Hippocampal formation (tissue), 2 donors: ENCODE measurements at regions not wholly inside any gene's neighbourhood (a gene's known extent, or its start where the extent isn't known, plus 50 kb on each side); places are given as distances from the start of the nearest gene placed in this dataset.

Experiments
- DNase-seq, 2 donors: peaks; one replicate each; lab custom pipeline; 2025; lab: John Stamatoyannopoulos, UW

- no peak for DNase-seq
Observed at GRCh38 chr2:6744038-6744437, 121.7 kb downstream of the CMPK2 start.

GRCh38 chr2:6747433-6747832 is 118.3 kb downstream of the CMPK2 start:
- DNase-seq = no peak

- no peak for DNase-seq
Observed at GRCh38 chr2:6748406-6749067, 117.2 kb downstream of the CMPK2 start.

GRCh38 chr2:6749962-6750361 is 115.7 kb downstream of the CMPK2 start:
- DNase-seq = no peak

- no peak for DNase-seq
Observed at GRCh38 chr2:6750411-6751158, 115.1 kb downstream of the CMPK2 start.

GRCh38 chr2:6754419-6754818 is 111.3 kb downstream of the CMPK2 start:
- no peak for DNase-seq

- no peak for DNase-seq
Observed at GRCh38 chr2:6755456-6755855, 110.3 kb downstream of the CMPK2 start.

- no peak for DNase-seq
Observed at GRCh38 chr2:6757215-6757614, 108.5 kb downstream of the CMPK2 start.

GRCh38 chr2:6759689-6760088 is 106.0 kb downstream of the CMPK2 start:
- DNase-seq = no peak

GRCh38 chr2:6760132-6760531 is 105.6 kb downstream of the CMPK2 start:
- DNase-seq = no peak

- DNase-seq = no peak
Observed at GRCh38 chr2:6764968-6765723, 100.6 kb downstream of the CMPK2 start.

GRCh38 chr2:6769346-6769745 is 96.4 kb downstream of the CMPK2 start:
- no peak for DNase-seq

- DNase-seq = no peak
Observed at GRCh38 chr2:6770006-6770405, 95.7 kb downstream of the CMPK2 start.

GRCh38 chr2:6771634-6772611 is 93.8 kb downstream of the CMPK2 start:
- DNase-seq = no peak

GRCh38 chr2:6773007-6773693 is 92.6 kb downstream of the CMPK2 start:
- DNase-seq = peak; percentile 5 to 55

GRCh38 chr2:6773694-6774044 is 92.0 kb downstream of the CMPK2 start:
- DNase-seq = no peak

- DNase-seq = no peak
Observed at GRCh38 chr2:6776125-6776524, 89.6 kb downstream of the CMPK2 start.

- DNase-seq = no peak
Observed at GRCh38 chr2:6777626-6778025, 88.1 kb downstream of the CMPK2 start.

GRCh38 chr2:6780765-6781274 is 84.9 kb downstream of the CMPK2 start:
- peak in 1 of 2 donors; percentile 17 for DNase-seq

- DNase-seq = no peak
Observed at GRCh38 chr2:6782517-6783237, 83.0 kb downstream of the CMPK2 start.
